Testis (tissue), 2 donors: ENCODE measurements at regions not wholly inside any gene's neighbourhood (a gene's known extent, or its start where the extent isn't known, plus 50 kb on each side); places are given as distances from the start of the nearest gene placed in this dataset.

Experiments used
- DNase-seq: peaks from one replicate; pipeline ENCODE4 v3.0.0-alpha.2; 2019
- H3K27ac ChIP-seq, 2 donors: fragments of 200-600 bp; sonication (generic); one replicate each; pipeline ENCODE4 v1.5.1; 2019
- H3K27me3 ChIP-seq: fragments of 200-600 bp; sonication (generic); one replicate; pipeline ENCODE4 v1.5.1; 2019
- H3K36me3 ChIP-seq: fragments of 200-600 bp; sonication (generic); one replicate; pipeline ENCODE4 v1.5.1; 2017; ENCODE audit warnings: low read depth; ENCODE audit errors: missing control alignments
- H3K4me1 ChIP-seq: fragments of 200-600 bp; sonication (generic); one replicate; pipeline ENCODE4 v1.5.1; 2019
- H3K4me3 ChIP-seq, 2 donors: fragments of 200-600 bp; sonication (generic); one replicate each; pipeline ENCODE4 v1.5.1; 2017 to 2019
- H3K9me3 ChIP-seq: fragments of 200-600 bp; sonication (generic); one replicate; pipeline ENCODE4 v1.5.1; 2017
- CTCF ChIP-seq, 3 experiments: fragments of 450-650 bp in 2 of 3; fragments of 200-600 bp in 1 of 3; sonication (generic) in 1 of 3; IDR thresholded peaks; one replicate each; pipeline ENCODE4 v1.5.1; 2016 to 2019; ENCODE audit warnings: antibody characterized with exemption in 3 of 3, mild to moderate bottlenecking in 2 of 3, moderate library complexity in 1 of 3
- POLR2A ChIP-seq: fragments of 450-650 bp; IDR thresholded peaks from one replicate; pipeline ENCODE4 v1.6.1; 2017; ENCODE audit warnings: antibody characterized with exemption, mild to moderate bottlenecking, moderate library complexity
- WGBS, 2 donors: methylation state at CpG; one replicate each; pipeline ENCODE4 v1.1.5; 2018; 5-methylcytosine and 5-hydroxymethylcytosine counted together
- intact Hi-C: fragments of 100-400 bp; cut with DNase I; formaldehyde crosslinking; loops from one replicate; pipeline ENCODE4 v1.15.1; 2023; ENCODE audit warnings: low total_unique reads

GRCh38 chr10:53726921-53727320 lies 954.3 kb upstream of the MBL2 start:
- DNase-seq = no peak
- Histone ChIP-seq H3K9me3 (no peaks in the 10 kb centered on the region), H3K27ac (no peak overlapping the region), H3K4me3 (no peak overlapping the region), H3K4me1 (no peaks in the 10 kb centered on the region), H3K27me3 (no peaks in the 10 kb centered on the region), H3K36me3 (no peaks in the 10 kb centered on the region)
- intact Hi-C loops = no loop called here
- 90 to 98% methylated on average over 7 of the region's 7 CpGs for WGBS, 2 donors
- TF ChIP-seq CTCF (IDR thresholded peaks at IDR 0.05) = no peak
- TF ChIP-seq POLR2A = no peak

GRCh38 chr10:53724581-53724980 lies 952.0 kb upstream of the MBL2 start:
- no peak for DNase-seq
- 84 to 85% methylated on average over 4 of the region's 4 CpGs for WGBS, 2 donors
- H3K36me3 ChIP-seq = no peaks in the 10 kb centered on the region
- intact Hi-C loops = no loop called here
- H3K9me3 ChIP-seq = no peaks in the 10 kb centered on the region
- H3K27me3 ChIP-seq = no peaks in the 10 kb centered on the region
- TF ChIP-seq CTCF (IDR thresholded peaks at IDR 0.05) (no peak), POLR2A (no peak)
- no peak overlapping the region for H3K4me3 ChIP-seq
- H3K27ac ChIP-seq = no peak overlapping the region
- H3K4me1 ChIP-seq = no peaks in the 10 kb centered on the region

GRCh38 chr10:53719658-53720057 lies 947.1 kb upstream of the MBL2 start:
- intact Hi-C loops = no loop called here
- TF ChIP-seq POLR2A (no peak), CTCF (IDR thresholded peaks at IDR 0.05) (no peak)
- no peaks in the 10 kb centered on the region for H3K36me3 ChIP-seq
- no peaks in the 10 kb centered on the region for H3K27me3 ChIP-seq
- no peaks in the 10 kb centered on the region for H3K4me1 ChIP-seq
- H3K27ac ChIP-seq = no peak overlapping the region
- 89 to 92% methylated on average over 1 of the region's 1 CpG for WGBS, 2 donors
- H3K9me3 ChIP-seq = no peaks in the 10 kb centered on the region
- no peak overlapping the region for H3K4me3 ChIP-seq
- DNase-seq = no peak

- H3K9me3 ChIP-seq = no peaks in the 10 kb centered on the region
- DNase-seq = no peak
- no peaks in the 10 kb centered on the region for H3K4me1 ChIP-seq
- no peak overlapping the region for H3K27ac ChIP-seq
- WGBS, 2 donors = 70 to 76% methylated on average over 3 of the region's 3 CpGs
- no peak overlapping the region for H3K4me3 ChIP-seq
- no peaks in the 10 kb centered on the region for H3K36me3 ChIP-seq
- intact Hi-C loops = no loop called here
- no peaks in the 10 kb centered on the region for H3K27me3 ChIP-seq
- TF ChIP-seq POLR2A (no peak), CTCF (IDR thresholded peaks at IDR 0.05) (no peak)
Measured at GRCh38 chr10:53716156-53716555, 943.6 kb upstream of the MBL2 start.

GRCh38 chr10:53713431-53713830 lies 940.8 kb upstream of the MBL2 start:
- no peak overlapping the region for H3K27ac ChIP-seq
- no peaks in the 10 kb centered on the region for H3K4me1 ChIP-seq
- H3K4me3 ChIP-seq = no peak overlapping the region
- intact Hi-C loops = no loop called here
- no peaks in the 10 kb centered on the region for H3K36me3 ChIP-seq
- H3K27me3 ChIP-seq = no peaks in the 10 kb centered on the region
- no peaks in the 10 kb centered on the region for H3K9me3 ChIP-seq
- TF ChIP-seq POLR2A (no peak), CTCF (IDR thresholded peaks at IDR 0.05) (no peak)
- no peak for DNase-seq
